Liver (tissue), 3 donors: ENCODE measurements at regions not wholly inside any gene's neighbourhood (a gene's known extent, or its start where the extent isn't known, plus 50 kb on each side); places are given as distances from the start of the nearest gene placed in this dataset.

Experiments
- GABPA ChIP-seq, 2 donors: IDR thresholded peaks in 1 of 2; conservative IDR thresholded peaks in 1 of 2; 2 replicates each; pipeline ENCODE4 v1.6.1; 2016; ENCODE audit warnings: antibody characterized with exemption in 2 of 2, mild to moderate bottlenecking in 1 of 2, moderate library complexity in 1 of 2
- JUND ChIP-seq, 2 donors: IDR thresholded peaks; 2 replicates each; pipeline ENCODE4 v1.6.1; 2016; ENCODE audit warnings: antibody characterized with exemption in 2 of 2
- TAF1 ChIP-seq: conservative IDR thresholded peaks from 2 replicates; pipeline ENCODE4 v1.6.1; 2016; ENCODE audit warnings: antibody characterized with exemption, mild to moderate bottlenecking
- TF ChIP-seq, protein P1 (sequence below): fragments of 150-350 bp; IDR thresholded peaks from 2 replicates; pipeline ENCODE4 v1.5.1; 2017; ENCODE audit warnings: improper control_type of control experiment, low read depth, low read length; ENCODE audit not compliant: missing input control
- TF ChIP-seq, protein P2 (sequence below): IDR thresholded peaks from 2 replicates; pipeline ENCODE4 v1.6.1; 2016; ENCODE audit warnings: antibody characterized with exemption
- TF ChIP-seq, protein P3 (sequence below): IDR thresholded peaks from 2 replicates; pipeline ENCODE4 v1.6.1; 2016; ENCODE audit warnings: antibody characterized with exemption
- donor health status: healthy.
- donor health status: healthy.

DNA sequence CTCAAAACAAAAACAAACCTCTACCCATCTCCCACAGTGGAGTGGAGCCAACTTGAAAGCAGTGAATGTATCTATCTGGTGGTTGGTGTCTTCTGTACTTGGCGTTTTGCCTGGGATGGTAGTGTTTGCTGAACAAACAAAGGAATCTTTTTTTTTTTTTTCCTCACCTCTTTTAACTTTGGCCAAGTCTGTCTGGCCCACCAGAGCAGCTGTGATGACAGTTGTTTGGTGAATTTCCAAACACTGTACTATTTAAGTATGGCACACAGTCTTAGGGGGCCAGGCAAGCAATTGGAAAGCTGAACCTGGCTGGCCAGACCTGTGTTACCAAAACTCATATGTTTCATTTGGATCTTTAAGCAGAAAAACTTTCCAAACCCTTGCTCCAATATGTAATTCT lies 101.8 kb upstream of the CDH13 start:
- TF ChIP-seq, protein P1, sequence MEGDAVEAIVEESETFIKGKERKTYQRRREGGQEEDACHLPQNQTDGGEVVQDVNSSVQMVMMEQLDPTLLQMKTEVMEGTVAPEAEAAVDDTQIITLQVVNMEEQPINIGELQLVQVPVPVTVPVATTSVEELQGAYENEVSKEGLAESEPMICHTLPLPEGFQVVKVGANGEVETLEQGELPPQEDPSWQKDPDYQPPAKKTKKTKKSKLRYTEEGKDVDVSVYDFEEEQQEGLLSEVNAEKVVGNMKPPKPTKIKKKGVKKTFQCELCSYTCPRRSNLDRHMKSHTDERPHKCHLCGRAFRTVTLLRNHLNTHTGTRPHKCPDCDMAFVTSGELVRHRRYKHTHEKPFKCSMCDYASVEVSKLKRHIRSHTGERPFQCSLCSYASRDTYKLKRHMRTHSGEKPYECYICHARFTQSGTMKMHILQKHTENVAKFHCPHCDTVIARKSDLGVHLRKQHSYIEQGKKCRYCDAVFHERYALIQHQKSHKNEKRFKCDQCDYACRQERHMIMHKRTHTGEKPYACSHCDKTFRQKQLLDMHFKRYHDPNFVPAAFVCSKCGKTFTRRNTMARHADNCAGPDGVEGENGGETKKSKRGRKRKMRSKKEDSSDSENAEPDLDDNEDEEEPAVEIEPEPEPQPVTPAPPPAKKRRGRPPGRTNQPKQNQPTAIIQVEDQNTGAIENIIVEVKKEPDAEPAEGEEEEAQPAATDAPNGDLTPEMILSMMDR: no peak
- TF ChIP-seq GABPA (IDR thresholded peaks at IDR 0.05 in 1 of 2, conservative IDR thresholded peaks at IDR 0.05 in 1 of 2) (no peak), JUND (IDR thresholded peaks at IDR 0.05) (no peak), TAF1 (no peak)
- TF ChIP-seq, protein P2, sequence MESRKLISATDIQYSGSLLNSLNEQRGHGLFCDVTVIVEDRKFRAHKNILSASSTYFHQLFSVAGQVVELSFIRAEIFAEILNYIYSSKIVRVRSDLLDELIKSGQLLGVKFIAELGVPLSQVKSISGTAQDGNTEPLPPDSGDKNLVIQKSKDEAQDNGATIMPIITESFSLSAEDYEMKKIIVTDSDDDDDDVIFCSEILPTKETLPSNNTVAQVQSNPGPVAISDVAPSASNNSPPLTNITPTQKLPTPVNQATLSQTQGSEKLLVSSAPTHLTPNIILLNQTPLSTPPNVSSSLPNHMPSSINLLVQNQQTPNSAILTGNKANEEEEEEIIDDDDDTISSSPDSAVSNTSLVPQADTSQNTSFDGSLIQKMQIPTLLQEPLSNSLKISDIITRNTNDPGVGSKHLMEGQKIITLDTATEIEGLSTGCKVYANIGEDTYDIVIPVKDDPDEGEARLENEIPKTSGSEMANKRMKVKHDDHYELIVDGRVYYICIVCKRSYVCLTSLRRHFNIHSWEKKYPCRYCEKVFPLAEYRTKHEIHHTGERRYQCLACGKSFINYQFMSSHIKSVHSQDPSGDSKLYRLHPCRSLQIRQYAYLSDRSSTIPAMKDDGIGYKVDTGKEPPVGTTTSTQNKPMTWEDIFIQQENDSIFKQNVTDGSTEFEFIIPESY: no peak
- TF ChIP-seq, protein P3, sequence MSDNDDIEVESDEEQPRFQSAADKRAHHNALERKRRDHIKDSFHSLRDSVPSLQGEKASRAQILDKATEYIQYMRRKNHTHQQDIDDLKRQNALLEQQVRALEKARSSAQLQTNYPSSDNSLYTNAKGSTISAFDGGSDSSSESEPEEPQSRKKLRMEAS: no peak
